ENCODE measurements at regions not wholly inside any gene's neighbourhood (a gene's known extent, or its start where the extent isn't known, plus 50 kb on each side); places are given as distances from the start of the nearest gene placed in this dataset.

DNA sequence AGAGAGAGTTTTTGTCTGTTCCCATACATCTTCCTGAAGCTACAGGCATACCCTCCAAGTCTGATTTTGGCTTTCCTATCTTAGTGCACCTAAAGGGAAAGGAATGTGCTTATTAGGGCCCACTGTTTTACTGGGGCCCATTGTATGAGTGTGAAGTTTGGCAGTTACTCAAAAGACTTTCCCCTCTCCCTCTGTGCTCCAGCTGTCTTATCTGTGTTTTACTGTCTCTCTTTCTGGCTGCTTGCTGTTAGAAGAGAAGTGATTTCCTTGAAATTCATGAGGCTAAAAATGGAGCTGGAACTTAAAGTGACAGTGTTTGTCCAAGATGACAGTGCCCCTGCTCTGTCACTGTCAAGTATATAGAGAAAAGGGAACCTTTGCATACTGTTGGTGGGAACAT, 436.2 kb downstream of the OCA2 start:
- Histone ChIP-seq H4K20me1 (ENCODE audit: control insufficient read depth, insufficient read depth, insufficient read length) (no peaks in the 10 kb centered on the region), H2BK120ac (ENCODE audit: low read depth, low read length, poor library complexity, severe bottlenecking) (no peak overlapping the region), H3T11ph (ENCODE audit: low read length) (no peak overlapping the region), H3K9ac (ENCODE audit: extremely low read depth, insufficient read length, low read length) (no peak overlapping the region), H3K14ac (ENCODE audit: insufficient read depth, low read length) (no peak overlapping the region), H4K91ac (ENCODE audit: insufficient read length, low read depth, low read length) (no peak overlapping the region), H2BK20ac (ENCODE audit: low read depth, low read length, poor library complexity, severe bottlenecking) (no peak overlapping the region), H2AK5ac (ENCODE audit: insufficient read length, low read length) (no peak overlapping the region), H3K27me3 (ENCODE audit: insufficient read depth, low read length) (no peaks in the 10 kb centered on the region), H3K27ac (ENCODE audit: insufficient read length, low read depth, low read length) (no peak overlapping the region), H3K4me2 (ENCODE audit: insufficient read depth, insufficient read length, low read length) (no peak overlapping the region), H3K23me2 (ENCODE audit: insufficient read length, low read depth, low read length, poor library complexity, severe bottlenecking) (no peaks in the 10 kb centered on the region), H2BK15ac (ENCODE audit: low read depth, low read length) (no peak overlapping the region), H3K18ac (ENCODE audit: insufficient read length, low read depth, low read length) (no peak overlapping the region), H2AFZ (ENCODE audit: low read length) (no peak overlapping the region), H3K79me1 (ENCODE audit: insufficient read depth, low read depth, low read length, poor library complexity, severe bottlenecking) (no peaks in the 10 kb centered on the region), H3K4ac (ENCODE audit: low read depth, low read length) (no peak overlapping the region), H3K56ac (ENCODE audit: insufficient read length, low read depth, low read length) (no peak overlapping the region), H3K9me3 (ENCODE audit: control insufficient read depth, low read depth, low read length) (no peaks in the 10 kb centered on the region), H2BK12ac (ENCODE audit: insufficient read length, low read depth, low read length) (no peak overlapping the region), H3K23ac (ENCODE audit: insufficient read length, low read depth, low read length) (no peak overlapping the region), H4K8ac (replicated peaks; ENCODE audit: insufficient read length, low read depth, low read length) (no peak overlapping the region), H2BK5ac (ENCODE audit: insufficient read length, low read length) (no peak overlapping the region), H4K5ac (ENCODE audit: insufficient read length, low read depth, low read length) (no peak overlapping the region), H3K4me1 (ENCODE audit: insufficient read depth, low read length) (no peaks in the 10 kb centered on the region; the same call in 1 of the 2 replicates), H3K79me2 (ENCODE audit: insufficient read depth, low read length) (no peaks in the 10 kb centered on the region)
- H3K9me3 Mint-ChIP-seq: peaks cover 14 to 16% of the 10 kb centered on the region in 2 experiments
- DNase-seq: no peak
- H3K4me1 Mint-ChIP-seq: peaks cover 3% of the 10 kb centered on the region in 2 experiments; a peak in 3 of 4 replicates
- no peak overlapping the region for H3K27ac Mint-ChIP-seq
- TF ChIP-seq, protein P1, sequence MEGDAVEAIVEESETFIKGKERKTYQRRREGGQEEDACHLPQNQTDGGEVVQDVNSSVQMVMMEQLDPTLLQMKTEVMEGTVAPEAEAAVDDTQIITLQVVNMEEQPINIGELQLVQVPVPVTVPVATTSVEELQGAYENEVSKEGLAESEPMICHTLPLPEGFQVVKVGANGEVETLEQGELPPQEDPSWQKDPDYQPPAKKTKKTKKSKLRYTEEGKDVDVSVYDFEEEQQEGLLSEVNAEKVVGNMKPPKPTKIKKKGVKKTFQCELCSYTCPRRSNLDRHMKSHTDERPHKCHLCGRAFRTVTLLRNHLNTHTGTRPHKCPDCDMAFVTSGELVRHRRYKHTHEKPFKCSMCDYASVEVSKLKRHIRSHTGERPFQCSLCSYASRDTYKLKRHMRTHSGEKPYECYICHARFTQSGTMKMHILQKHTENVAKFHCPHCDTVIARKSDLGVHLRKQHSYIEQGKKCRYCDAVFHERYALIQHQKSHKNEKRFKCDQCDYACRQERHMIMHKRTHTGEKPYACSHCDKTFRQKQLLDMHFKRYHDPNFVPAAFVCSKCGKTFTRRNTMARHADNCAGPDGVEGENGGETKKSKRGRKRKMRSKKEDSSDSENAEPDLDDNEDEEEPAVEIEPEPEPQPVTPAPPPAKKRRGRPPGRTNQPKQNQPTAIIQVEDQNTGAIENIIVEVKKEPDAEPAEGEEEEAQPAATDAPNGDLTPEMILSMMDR (conservative IDR thresholded peaks at IDR 0.05): no peak
- H3K27me3 Mint-ChIP-seq (ENCODE audit: low read depth): no peaks in the 10 kb centered on the region; the same call in 1 of the 2 replicates
- H3K36me3 Mint-ChIP-seq (ENCODE audit: insufficient read depth in 1 of 3, low read depth in 3 of 3): peaks cover 0 to 11% (median 10%) of the 10 kb centered on the region in 3 experiments; a peak in 5 of 7 replicates
- no peak overlapping the region for H3K4me3 Mint-ChIP-seq
